ENCODE measurements at regions not wholly inside any gene's neighbourhood (a gene's known extent, or its start where the extent isn't known, plus 50 kb on each side); places are given as distances from the start of the nearest gene placed in this dataset.
"Not testable (repeated sequence)": the region's sequence is repeated elsewhere in the genome, so short reads cannot be mapped to it uniquely, and the experiment has no call there.

- not testable (repeated sequence) for DNase-seq
Measured at GRCh38 chr11:3583476-3583875, 58.3 kb downstream of the ART5 start.

GRCh38 chr11:3581389-3581725, 60.4 kb downstream of the ART5 start:
- not testable (repeated sequence) for DNase-seq

- DNase-seq = peak; percentile 15
Measured at GRCh38 chr11:3580487-3581388, 61.1 kb downstream of the ART5 start.

GRCh38 chr11:3579600-3580459, 62.0 kb downstream of the ART5 start:
- DNase-seq = not testable (repeated sequence)

GRCh38 chr11:3576066-3576604, 65.7 kb downstream of the ART5 start:
- not testable (repeated sequence) for DNase-seq

- not testable (repeated sequence) for DNase-seq
Measured at GRCh38 chr11:3572976-3573647, 68.7 kb downstream of the ART5 start.

- not testable (repeated sequence) for DNase-seq
Measured at GRCh38 chr11:3571752-3572151, 70.0 kb downstream of the ART5 start.

GRCh38 chr11:3565838-3566237, 76.0 kb downstream of the ART5 start:
- not testable (repeated sequence) for DNase-seq

- not testable (repeated sequence) for DNase-seq
Measured at GRCh38 chr11:3564383-3564782, 77.4 kb downstream of the ART5 start.

- DNase-seq = not testable (repeated sequence)
Measured at GRCh38 chr11:3554621-3555020, 87.2 kb downstream of the ART5 start.

GRCh38 chr11:3544990-3545389, 96.8 kb downstream of the ART5 start:
- not testable (repeated sequence) for DNase-seq

GRCh38 chr11:3538220-3538619, 103.6 kb downstream of the ART5 start:
- DNase-seq = not testable (repeated sequence)

GRCh38 chr11:3537254-3537653, 104.5 kb downstream of the ART5 start:
- DNase-seq = not testable (repeated sequence)

GRCh38 chr11:3532958-3533357, 108.8 kb downstream of the ART5 start:
- DNase-seq = not testable (repeated sequence)

GRCh38 chr11:3531280-3531679, 110.5 kb downstream of the ART5 start:
- DNase-seq = not testable (repeated sequence)

GRCh38 chr11:3523567-3523966, 118.2 kb downstream of the ART5 start:
- DNase-seq = not testable (repeated sequence)

GRCh38 chr11:3520905-3521304, 120.9 kb downstream of the ART5 start:
- DNase-seq = not testable (repeated sequence)

- not testable (repeated sequence) for DNase-seq
Measured at GRCh38 chr11:3519841-3520240, 122.0 kb downstream of the ART5 start.

- DNase-seq = not testable (repeated sequence)
Measured at GRCh38 chr11:3516934-3517567, 124.7 kb downstream of the ART5 start.

GRCh38 chr11:3516345-3516933, 125.4 kb downstream of the ART5 start:
- not testable (repeated sequence) for DNase-seq

GRCh38 chr11:3514635-3515424, 127.0 kb downstream of the ART5 start:
- not testable (repeated sequence) for DNase-seq

All from NCI-H510A treated with DMSO at 0.1 percent for 48 hours (cell line).